ENCODE measurements at regions not wholly inside any gene's neighbourhood (a gene's known extent, or its start where the extent isn't known, plus 50 kb on each side); places are given as distances from the start of the nearest gene placed in this dataset.
A peak's percentile ranks its signal among the peaks of the same experiment; 100 is the strongest.
"Not testable (repeated sequence)": the region's sequence is repeated elsewhere in the genome, so short reads cannot be mapped to it uniquely, and the experiment has no call there.

GRCh38 chr1:125119024-125119441, 3934.3 kb downstream of the SRGAP2C start:
- WGBS, 5 donors = 70 to 79% (median 73%) methylated on average over 49 to 53 of the region's 53 CpGs
- TF ChIP-seq POLR2AphosphoS5 (IDR thresholded peaks at IDR 0.05) (no peak), POLR2A (IDR thresholded peaks at IDR 0.05) (no peak), CTCF (IDR thresholded peaks at IDR 0.05 in 8 of 11, conservative IDR thresholded peaks at IDR 0.05 in 3 of 11) (no peak)
- H3K9me3 ChIP-seq = peaks cover 0 to 66% (median 55%) of the 10 kb centered on the region in 8 donors
- no peak for DNase-seq
- H3K36me3 ChIP-seq = no peaks in the 10 kb centered on the region
- intact Hi-C loops (cut with DNase I; ENCODE audit: low total_unique reads) = no loop called here
- no peak overlapping the region for H3K4me3 ChIP-seq
- H3K4me1 ChIP-seq = no peaks in the 10 kb centered on the region
- H3K27ac ChIP-seq = no peak overlapping the region
- H3K27me3 ChIP-seq (replicated peaks in 1 of 7) = no peaks in the 10 kb centered on the region

GRCh38 chr1:125119566-125120205, 3934.9 kb downstream of the SRGAP2C start:
- WGBS, 5 donors = 74 to 88% (median 84%) methylated on average over 8 to 30 of the region's 30 CpGs
- intact Hi-C loops (cut with DNase I; ENCODE audit: low total_unique reads); H3K27ac ChIP-seq; H3K4me1 ChIP-seq; H3K36me3 ChIP-seq; H3K27me3 ChIP-seq (replicated peaks in 1 of 7); H3K4me3 ChIP-seq: not testable (repeated sequence)
- peaks cover 0 to 72% (median 61%) of the 10 kb centered on the region in 8 donors for H3K9me3 ChIP-seq
- peak; percentile 63 for DNase-seq

- WGBS, 5 donors = 45 to 78% (median 50%) methylated on average over 1 of the region's 1 CpG
- DNase-seq; H3K36me3 ChIP-seq; H3K4me3 ChIP-seq; H3K4me1 ChIP-seq; intact Hi-C loops (cut with DNase I; ENCODE audit: low total_unique reads); H3K27me3 ChIP-seq (replicated peaks in 1 of 7); H3K27ac ChIP-seq: not testable (repeated sequence)
- H3K9me3 ChIP-seq = peaks cover 0 to 89% (median 77%) of the 10 kb centered on the region in 8 donors
These were observed 3937.8 kb downstream of the SRGAP2C start for GRCh38 chr1:125122579-125122978.
